ENCODE measurements at regions not wholly inside any gene's neighbourhood (a gene's known extent, or its start where the extent isn't known, plus 50 kb on each side); places are given as distances from the start of the nearest gene placed in this dataset.
"Not testable (repeated sequence)": the region's sequence is repeated elsewhere in the genome, so short reads cannot be mapped to it uniquely, and the experiment has no call there.

- DNase-seq (ENCODE audit: low read depth): no peak
Observed at GRCh38 chr7:68587599-68587998, 1010.7 kb upstream of the AUTS2 start.

GRCh38 chr7:68601826-68602225 is 996.4 kb upstream of the AUTS2 start:
- no peak for DNase-seq (ENCODE audit: low read depth)

DNA sequence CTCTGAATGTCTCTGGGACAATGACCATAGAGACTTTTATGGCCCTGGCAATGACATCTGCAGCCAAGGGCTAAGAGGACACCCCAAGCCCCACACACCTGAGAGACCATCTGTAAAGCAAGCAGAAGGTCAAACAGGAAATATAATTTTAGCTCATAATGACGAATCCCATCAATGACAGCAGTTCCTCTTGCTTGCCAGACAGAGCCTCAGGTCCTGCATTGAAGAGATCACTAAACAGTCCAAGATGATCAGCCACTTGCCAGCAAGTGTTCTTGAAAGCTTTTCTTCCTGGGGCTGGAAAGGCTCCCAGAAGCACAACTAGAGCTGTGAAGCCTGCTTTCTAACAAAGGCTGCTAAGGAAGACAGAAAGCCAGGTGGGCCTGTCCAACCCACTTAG is 993.7 kb upstream of the AUTS2 start:
- no peak for DNase-seq (ENCODE audit: low read depth)

GRCh38 chr7:68610701-68611100 is 987.6 kb upstream of the AUTS2 start:
- no peak for DNase-seq (ENCODE audit: low read depth)

DNA sequence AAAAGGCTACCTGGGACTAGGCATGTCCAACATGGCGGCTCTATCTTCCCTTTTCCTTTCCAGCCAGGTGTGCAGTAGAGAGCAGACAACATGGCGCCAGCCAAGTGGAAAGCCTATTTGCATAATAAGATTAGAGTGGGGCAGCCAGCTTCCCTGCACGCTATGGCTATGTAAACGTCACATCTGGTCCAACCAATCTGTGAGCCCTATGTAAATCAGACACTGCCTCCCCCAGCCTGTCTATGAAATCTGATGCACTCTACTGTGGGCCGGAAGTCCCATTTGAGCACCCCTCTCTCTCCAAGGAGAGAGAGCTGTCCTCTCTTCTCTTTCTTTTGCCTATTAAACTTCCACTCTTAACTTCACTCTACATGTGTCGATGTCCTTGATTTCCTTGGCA is 984.9 kb upstream of the AUTS2 start:
- no peak for DNase-seq (ENCODE audit: low read depth)

GRCh38 chr7:68613897-68614296 is 984.4 kb upstream of the AUTS2 start:
- DNase-seq (ENCODE audit: low read depth): no peak

DNA sequence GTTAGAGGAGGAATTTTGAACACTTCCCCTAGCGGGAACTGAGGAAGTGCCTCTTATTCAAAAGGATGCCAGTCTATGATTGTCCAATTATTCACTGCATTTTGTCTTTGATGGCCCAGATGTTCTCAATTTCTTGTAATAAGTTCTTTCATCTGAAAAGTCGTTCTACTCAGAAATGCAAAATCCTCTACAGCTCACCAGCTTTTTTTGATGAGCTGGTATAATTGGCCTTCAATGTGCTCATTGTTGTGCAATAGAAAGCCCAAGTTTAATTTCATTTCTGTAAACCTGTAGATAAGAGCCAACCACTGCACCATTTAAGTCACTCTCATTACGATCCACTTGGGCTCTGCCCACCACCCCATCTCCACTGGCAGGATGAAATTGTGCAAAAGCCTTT is 978.7 kb upstream of the AUTS2 start:
- no peak for DNase-seq (ENCODE audit: low read depth)

DNA sequence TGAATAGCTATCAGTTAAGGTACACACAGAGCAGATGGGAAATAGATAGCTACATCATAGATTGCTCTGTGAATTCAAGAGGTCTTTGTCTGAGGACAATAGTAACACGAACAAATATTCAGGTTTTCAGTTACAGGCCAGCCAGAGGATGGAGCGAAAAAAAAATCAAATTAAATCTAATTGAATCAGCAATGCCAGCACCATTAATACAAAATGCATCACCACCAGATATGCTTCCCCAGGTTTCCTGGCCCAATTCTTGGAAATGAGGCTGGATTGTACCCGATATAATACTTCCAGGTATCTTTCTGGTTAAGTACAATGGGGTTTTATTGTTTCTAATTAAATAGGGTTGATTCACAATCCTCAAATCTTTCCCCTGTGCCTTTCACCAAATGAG is 975.8 kb upstream of the AUTS2 start:
- DNase-seq (ENCODE audit: low read depth): no peak

- no peak for DNase-seq (ENCODE audit: low read depth)
Observed at GRCh38 chr7:68623030-68623429, 975.2 kb upstream of the AUTS2 start.

- no peak for DNase-seq (ENCODE audit: low read depth)
Observed at GRCh38 chr7:68627247-68627864, 970.9 kb upstream of the AUTS2 start.

- DNase-seq (ENCODE audit: low read depth): not testable (repeated sequence)
Observed at GRCh38 chr7:68630914-68631313, 967.4 kb upstream of the AUTS2 start.

GRCh38 chr7:68640103-68640502 is 958.2 kb upstream of the AUTS2 start:
- no peak for DNase-seq (ENCODE audit: low read depth)

- no peak for DNase-seq (ENCODE audit: low read depth)
Observed at GRCh38 chr7:68642727-68643126, 955.5 kb upstream of the AUTS2 start.

DNA sequence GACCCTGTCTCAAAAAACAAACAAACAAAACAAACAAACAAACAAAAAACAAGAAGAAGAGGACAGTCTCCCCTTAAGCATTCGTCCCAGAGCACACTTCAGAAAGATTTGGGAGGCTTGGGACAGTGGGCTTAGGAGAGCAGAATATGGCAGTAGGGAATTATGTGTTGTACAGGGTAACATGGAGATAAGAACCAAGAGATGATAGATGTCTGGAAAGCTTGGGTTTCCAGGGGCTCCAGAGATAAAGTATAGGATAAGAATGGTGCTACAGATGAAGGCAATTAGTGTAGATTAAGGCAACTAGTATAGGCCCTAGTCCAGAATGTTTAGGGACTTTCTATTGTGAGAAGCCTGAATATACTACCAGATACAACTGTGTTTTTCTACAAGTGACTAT is 934.9 kb upstream of the AUTS2 start:
- DNase-seq (ENCODE audit: low read depth): no peak

DNA sequence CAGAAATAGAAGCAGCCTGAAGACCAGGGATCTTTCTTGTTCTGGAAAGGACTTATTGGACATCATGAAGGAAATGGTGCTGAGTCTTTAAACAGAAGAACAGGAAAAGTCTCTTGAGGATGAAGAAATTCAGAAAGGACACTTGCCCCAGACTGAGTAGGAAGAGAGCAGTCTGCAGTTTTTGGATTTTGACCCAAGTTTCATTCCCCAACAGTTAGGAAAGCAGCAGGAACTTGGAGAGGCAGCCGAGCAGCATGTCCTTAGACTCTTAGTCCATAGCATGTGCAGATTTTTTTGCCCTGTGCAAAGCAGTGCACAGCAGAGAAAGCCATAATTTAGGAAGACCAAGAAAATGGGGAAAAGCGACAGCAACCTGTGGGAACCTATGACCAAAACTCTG is 927.2 kb upstream of the AUTS2 start:
- no peak for DNase-seq (ENCODE audit: low read depth)

DNA sequence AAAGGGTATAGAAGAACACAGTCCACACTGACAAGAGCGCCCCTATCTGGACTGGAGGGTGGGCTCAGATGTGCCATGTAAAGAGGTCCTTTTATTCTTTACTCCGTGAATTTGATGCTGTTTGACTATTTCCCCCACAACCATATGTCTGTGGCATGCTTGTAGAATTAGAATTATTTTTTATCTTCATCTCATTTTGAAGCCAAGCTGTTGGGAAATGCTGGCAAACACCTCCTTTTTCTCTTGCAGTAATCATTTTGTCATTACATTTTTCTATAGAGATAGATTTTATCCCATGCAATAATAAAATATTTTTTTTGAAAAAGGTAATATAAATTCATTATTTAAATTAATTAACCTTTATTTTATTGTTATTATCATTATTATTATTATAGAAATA is 926.6 kb upstream of the AUTS2 start:
- DNase-seq (ENCODE audit: low read depth): no peak

GRCh38 chr7:68674826-68675225 is 923.4 kb upstream of the AUTS2 start:
- DNase-seq (ENCODE audit: low read depth): no peak

- DNase-seq (ENCODE audit: low read depth): no peak
Observed at GRCh38 chr7:68676813-68677535, 921.3 kb upstream of the AUTS2 start.

DNA sequence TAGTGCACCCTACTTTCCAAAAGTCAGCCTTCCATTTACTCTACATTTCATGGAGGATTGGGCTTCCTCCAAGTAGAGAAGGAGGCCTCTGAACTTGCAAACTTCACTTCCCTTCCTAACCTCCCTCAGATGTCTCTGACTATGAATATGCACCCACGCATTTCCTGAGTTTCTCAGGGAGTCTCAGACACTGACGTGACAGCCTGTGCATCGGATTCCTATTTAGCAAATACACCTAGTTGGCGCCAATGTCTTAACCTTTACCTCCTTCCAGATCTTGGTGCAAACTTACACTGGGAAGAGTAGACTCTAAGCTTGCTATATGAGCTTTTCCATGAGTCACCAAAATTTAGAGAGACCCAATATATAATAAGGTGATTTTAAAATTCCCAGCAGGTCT is 920.1 kb upstream of the AUTS2 start:
- DNase-seq (ENCODE audit: low read depth): no peak

- DNase-seq (ENCODE audit: low read depth): no peak
Observed at GRCh38 chr7:68679459-68680234, 918.6 kb upstream of the AUTS2 start.

DNA sequence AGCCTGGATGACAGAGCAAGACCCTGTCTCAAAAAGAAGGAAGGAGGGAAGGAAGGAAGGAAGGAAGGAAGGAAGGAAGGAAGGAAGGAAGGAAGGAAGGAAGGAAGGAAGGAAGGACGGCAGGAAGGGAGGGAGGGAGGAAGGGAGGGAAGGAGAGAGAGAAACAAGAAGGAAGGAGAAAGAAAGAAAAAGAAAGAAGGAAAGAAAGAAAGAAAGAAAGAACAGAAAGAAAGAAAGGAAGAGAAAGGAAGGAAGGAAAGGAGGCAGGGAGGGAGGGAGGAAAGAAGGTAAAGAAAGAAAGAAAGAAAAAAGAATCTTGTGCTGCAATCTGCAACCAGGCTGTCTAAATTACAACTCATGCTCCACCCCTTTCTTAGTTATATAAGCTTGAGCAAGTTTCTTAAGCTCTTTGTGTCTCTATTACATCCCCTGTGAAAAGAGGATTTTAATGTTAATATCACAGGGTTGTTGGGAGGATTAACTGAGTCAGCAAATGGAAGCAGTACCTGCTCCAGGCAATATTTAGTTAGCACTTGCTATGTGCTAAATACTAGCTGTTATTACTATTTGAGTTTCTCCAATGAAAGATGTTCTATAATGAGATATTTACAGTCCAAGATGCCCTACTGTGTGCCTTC is 917.9 kb upstream of the AUTS2 start:
- DNase-seq (ENCODE audit: low read depth): no peak

DNA sequence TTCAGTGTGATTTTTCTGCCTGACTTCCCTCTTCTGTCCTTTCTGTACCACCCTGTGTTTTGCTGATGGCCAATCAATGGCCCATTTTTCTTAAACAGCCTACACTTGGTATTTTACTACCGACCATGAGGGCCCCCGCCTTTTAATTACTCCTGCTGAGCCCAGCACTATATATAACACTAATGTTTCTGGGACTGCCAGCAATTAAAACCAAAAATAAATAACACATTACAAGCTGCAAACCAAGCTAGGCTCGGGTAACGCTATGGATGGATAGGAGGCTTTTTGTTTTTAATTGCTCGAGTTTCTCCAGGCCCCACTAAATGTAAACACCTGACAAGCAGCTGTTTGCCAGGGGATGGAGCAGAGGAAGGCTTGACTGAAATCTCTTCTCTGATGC is 915.4 kb upstream of the AUTS2 start:
- DNase-seq (ENCODE audit: low read depth): no peak

Data from HT1080 (cell line).